HCT116 (cell line): ENCODE measurements at regions not wholly inside any gene's neighbourhood (a gene's known extent, or its start where the extent isn't known, plus 50 kb on each side); places are given as distances from the start of the nearest gene placed in this dataset.

Experiments
- ATAC-seq: fragments of 200-7000 bp; cut with Tn5 transposase; 2 replicates; pipeline ENCODE4 v1.9.1; 2020; ENCODE audit warnings: mild to moderate bottlenecking, moderate library complexity
- BruUV-seq: library from RNA; stranded (reverse); fragments of 400-500 nt; replicated peaks from 2 replicates; lab custom pipeline; 2021; lab: Mats Ljungman, UMichigan
- CTCF ChIA-PET: fragments of 300-600 bp; sonication (Branson Sonifier 250); formaldehyde crosslinking; loops from one replicate; lab custom pipeline; 2021; ENCODE audit warnings: antibody characterized with exemption; lab: Charles Lee
- POLR2A ChIA-PET: fragments of 300-600, 350-600 bp; sonication (Branson Sonifier 250); formaldehyde crosslinking; loops from one replicate; lab custom pipeline; 2021; ENCODE audit warnings: antibody characterized with exemption; lab: Charles Lee
- RAD21 ChIA-PET, 2 experiments: fragments of 300-600 bp; sonication (Branson Sonifier 250); formaldehyde crosslinking; loops; one replicate each; lab custom pipeline; 2023; ENCODE audit warnings: low total read pairs in 2 of 2; ENCODE audit not compliant: uncharacterized antibody in 2 of 2, unreplicated experiment in 2 of 2, low non-redundant PET in 1 of 2; lab: Charles Lee
- DNase-seq: peaks from one replicate; pipeline ENCODE4 v3.0.0-alpha.2; 2010; ENCODE audit warnings: low read depth, low spot score
- H2AFZ ChIP-seq: fragments of 200-600 bp; shearing (Covaris generic), sonication (generic); 2 replicates; pipeline ENCODE4 v1.6.1; 2017; ENCODE audit warnings: low read depth, mixed run types, mixed read lengths, antibody characterized with exemption, low read length; ENCODE audit not compliant: poor library complexity, severe bottlenecking
- H3K27ac ChIP-seq: 2 replicates; pipeline ENCODE4 v1.5.1; 2012; ENCODE audit warnings: low read depth, low read length
- H3K27me3 ChIP-seq: fragments of 200-600 bp; sonication (generic); 2 replicates; pipeline ENCODE4 v1.6.1; 2016; ENCODE audit warnings: mixed run types, low read length, mixed read lengths; ENCODE audit not compliant: insufficient read depth
- H3K36me3 ChIP-seq, 2 experiments: fragments of 200-500 bp in 1 of 2; fragments of 200-600 bp in 1 of 2; sonication (Bioruptor generic) in 1 of 2; sonication (generic) in 1 of 2; 2 replicates each; pipeline versions ENCODE4 v1.5.1 to v1.6.1; 2014 to 2016; ENCODE audit warnings: low read length in 2 of 2, inconsistent platforms in 1 of 2, mixed read lengths in 1 of 2, mixed run types in 1 of 2; ENCODE audit not compliant: insufficient read depth in 2 of 2, control insufficient read depth in 1 of 2
- H3K4me1 ChIP-seq, 2 experiments: fragments of 200-600 bp in 1 of 2; sonication (generic) in 1 of 2; 2 replicates each; pipeline versions ENCODE4 v1.5.1 to v1.6.1; 2012 to 2017; ENCODE audit warnings: low read length in 2 of 2, inconsistent platforms in 1 of 2, mild to moderate bottlenecking in 1 of 2, mixed read lengths in 1 of 2, mixed run types in 1 of 2, moderate library complexity in 1 of 2; ENCODE audit not compliant: insufficient read depth in 2 of 2, control insufficient read depth in 1 of 2
- H3K4me2 ChIP-seq: fragments of 200-600 bp; sonication (generic); 2 replicates; pipeline ENCODE4 v1.6.1; 2017; ENCODE audit warnings: mixed run types, low read length, mixed read lengths
- H3K4me3 ChIP-seq, 2 experiments: fragments of 200-600 bp in 1 of 2; sonication (generic) in 1 of 2; replicated peaks in 1 of 2; 2 replicates each; pipeline ENCODE4 v1.5.1; 2011 to 2016; ENCODE audit warnings: low read length in 2 of 2, control low read depth in 1 of 2, low read depth in 1 of 2, mild to moderate bottlenecking in 1 of 2, mixed read lengths in 1 of 2, mixed run types in 1 of 2
- H3K79me2 ChIP-seq: fragments of 200-600 bp; sonication (generic); 2 replicates; pipeline ENCODE4 v1.6.1; 2017; ENCODE audit warnings: mild to moderate bottlenecking, mixed run types, low read length, moderate library complexity, mixed read lengths; ENCODE audit not compliant: insufficient read depth
- H3K9ac ChIP-seq: fragments of 200-600 bp; sonication (generic); 2 replicates; pipeline ENCODE4 v1.6.1; 2016; ENCODE audit warnings: low read length, mixed read lengths
- H3K9me2 ChIP-seq: fragments of 200-600 bp; sonication (generic), shearing (Covaris generic); 2 replicates; pipeline ENCODE4 v1.6.1; 2017; ENCODE audit warnings: mixed run types, mild to moderate bottlenecking, moderate library complexity; ENCODE audit not compliant: insufficient read depth
- H3K9me3 ChIP-seq, 2 experiments: fragments of 200-500 bp in 1 of 2; fragments of 200-600 bp in 1 of 2; sonication (Bioruptor generic) in 1 of 2; sonication (generic) in 1 of 2; 2 replicates each; pipeline ENCODE4 v1.6.1; 2014 to 2017; ENCODE audit warnings: low read length in 2 of 2, mixed read lengths in 2 of 2, inconsistent platforms in 1 of 2, low read depth in 1 of 2, mild to moderate bottlenecking in 1 of 2, mixed run types in 1 of 2, moderate library complexity in 1 of 2; ENCODE audit not compliant: control insufficient read depth in 1 of 2, insufficient read depth in 1 of 2
- H4K20me1 ChIP-seq: fragments of 200-600 bp; sonication (generic), shearing (Covaris generic); 2 replicates; pipeline ENCODE4 v1.6.1; 2017; ENCODE audit warnings: mixed run types, mild to moderate bottlenecking, moderate library complexity; ENCODE audit not compliant: insufficient read depth
- CBX3 ChIP-seq: IDR thresholded peaks from 2 replicates; pipeline ENCODE4 v1.6.1; 2012; ENCODE audit warnings: low read depth
- EGR1 ChIP-seq: IDR thresholded peaks from 2 replicates; pipeline ENCODE4 v1.6.1; 2012; ENCODE audit warnings: low read depth
- ELF1 ChIP-seq: IDR thresholded peaks from 2 replicates; pipeline ENCODE4 v1.6.1; 2012; ENCODE audit warnings: low read depth, borderline replicate concordance
- FOSL1 ChIP-seq: IDR thresholded peaks from 2 replicates; pipeline ENCODE4 v1.6.1; 2012; ENCODE audit warnings: low read depth
- JUND ChIP-seq: IDR thresholded peaks from 2 replicates; pipeline ENCODE4 v1.6.1; 2012
- POLR2AphosphoS5 ChIP-seq: IDR thresholded peaks from 2 replicates; pipeline ENCODE4 v1.6.1; 2011; ENCODE audit warnings: mild to moderate bottlenecking, low read depth, low read length, moderate library complexity
- SIN3A ChIP-seq: IDR thresholded peaks from 2 replicates; pipeline ENCODE4 v1.6.1; 2012; ENCODE audit warnings: low read depth
- SRF ChIP-seq: IDR thresholded peaks from 2 replicates; pipeline ENCODE4 v1.6.1; 2012; ENCODE audit warnings: low read depth
- TCF7L2 ChIP-seq: IDR thresholded peaks from 2 replicates; pipeline ENCODE4 v1.7.0; 2011; ENCODE audit warnings: borderline replicate concordance, inconsistent platforms; ENCODE audit not compliant: insufficient read depth, insufficient read length; ENCODE audit errors: extremely low read depth
- ZFX ChIP-seq: fragments of 450-650 bp; IDR thresholded peaks from 2 replicates; pipeline ENCODE4 v1.6.1; 2017
- ZNF274 ChIP-seq: fragments of 200-500 bp; sonication (Bioruptor generic); IDR thresholded peaks from 2 replicates; pipeline ENCODE4 v1.6.1; 2014; ENCODE audit warnings: mild to moderate bottlenecking, low read depth, low read length, inconsistent platforms
- intact Hi-C: fragments of 100-400 bp; cut with micrococcal nuclease; formaldehyde crosslinking; loops from 2 replicates; pipeline ENCODE4 v1.10.0; 2022
- TF ChIP-seq, protein P1 (sequence below): IDR thresholded peaks from 2 replicates; pipeline ENCODE4 v1.6.1; 2012; ENCODE audit warnings: low read depth
- TF ChIP-seq, protein P2 (sequence below): IDR thresholded peaks from 2 replicates; pipeline ENCODE4 v1.6.1; 2011; ENCODE audit warnings: mild to moderate bottlenecking, low read length, moderate library complexity; ENCODE audit not compliant: insufficient replicate concordance; ENCODE audit errors: extremely low read depth
- TF ChIP-seq, protein P3 (sequence below): IDR thresholded peaks from 2 replicates; pipeline ENCODE4 v1.6.1; 2012

DNA sequence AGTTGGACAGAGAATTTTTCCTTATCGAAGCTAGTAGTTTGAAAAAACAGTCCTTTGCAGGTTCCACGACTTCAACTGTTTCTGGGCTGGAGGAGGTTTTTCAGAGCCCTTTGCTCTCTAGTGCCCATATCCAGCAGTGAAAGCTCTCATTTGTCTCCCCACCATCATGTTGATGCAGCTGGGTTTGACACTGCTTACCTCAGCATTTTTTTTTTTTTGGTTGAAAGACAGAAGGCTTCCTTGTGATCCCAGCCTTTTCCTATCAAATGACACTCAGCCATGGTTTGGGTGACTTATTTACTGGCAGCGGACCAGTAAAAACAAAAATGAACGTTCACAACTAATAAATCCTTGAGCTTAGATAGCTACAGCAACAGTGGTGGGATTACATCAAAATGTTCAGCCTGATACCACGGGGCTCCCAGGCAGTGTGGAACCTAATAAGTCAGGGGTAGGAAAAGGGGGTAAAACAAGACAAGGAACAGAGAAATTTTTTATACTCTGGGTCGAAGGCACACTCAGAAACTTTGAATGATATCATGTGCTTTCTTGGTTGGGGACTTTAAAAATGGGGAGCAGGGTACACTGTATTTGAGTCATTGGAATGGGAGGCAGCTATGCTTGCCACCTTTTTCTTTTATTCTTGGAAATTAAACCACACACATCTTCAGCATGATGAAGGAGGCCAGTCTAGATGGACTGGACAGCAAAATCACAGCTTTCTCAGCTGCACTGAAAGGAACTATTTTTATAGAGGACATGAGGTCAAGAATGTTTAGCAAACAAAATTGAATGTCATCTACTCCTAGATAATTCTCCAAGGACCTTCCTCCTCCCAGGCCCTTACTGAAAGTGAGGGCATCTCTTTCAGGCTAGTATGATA is 308.9 kb upstream of the MPDZ start:
- Histone ChIP-seq H2AFZ (no peak overlapping the region), H3K9ac (no peak overlapping the region), H3K4me2 (no peak overlapping the region), H4K20me1 (no peaks in the 10 kb centered on the region), H3K27ac (no peak overlapping the region), H3K4me1 (no peaks in the 10 kb centered on the region), H3K79me2 (no peaks in the 10 kb centered on the region), H3K36me3 (no peaks in the 10 kb centered on the region), H3K4me3 (no peak overlapping the region), H3K9me3 (no peaks in the 10 kb centered on the region), H3K9me2 (no peaks in the 10 kb centered on the region), H3K27me3 (no peaks in the 10 kb centered on the region)
- no peak for TF ChIP-seq POLR2AphosphoS5
- no peak for TF ChIP-seq SRF
- no peak for TF ChIP-seq ELF1
- TF ChIP-seq, protein P1, sequence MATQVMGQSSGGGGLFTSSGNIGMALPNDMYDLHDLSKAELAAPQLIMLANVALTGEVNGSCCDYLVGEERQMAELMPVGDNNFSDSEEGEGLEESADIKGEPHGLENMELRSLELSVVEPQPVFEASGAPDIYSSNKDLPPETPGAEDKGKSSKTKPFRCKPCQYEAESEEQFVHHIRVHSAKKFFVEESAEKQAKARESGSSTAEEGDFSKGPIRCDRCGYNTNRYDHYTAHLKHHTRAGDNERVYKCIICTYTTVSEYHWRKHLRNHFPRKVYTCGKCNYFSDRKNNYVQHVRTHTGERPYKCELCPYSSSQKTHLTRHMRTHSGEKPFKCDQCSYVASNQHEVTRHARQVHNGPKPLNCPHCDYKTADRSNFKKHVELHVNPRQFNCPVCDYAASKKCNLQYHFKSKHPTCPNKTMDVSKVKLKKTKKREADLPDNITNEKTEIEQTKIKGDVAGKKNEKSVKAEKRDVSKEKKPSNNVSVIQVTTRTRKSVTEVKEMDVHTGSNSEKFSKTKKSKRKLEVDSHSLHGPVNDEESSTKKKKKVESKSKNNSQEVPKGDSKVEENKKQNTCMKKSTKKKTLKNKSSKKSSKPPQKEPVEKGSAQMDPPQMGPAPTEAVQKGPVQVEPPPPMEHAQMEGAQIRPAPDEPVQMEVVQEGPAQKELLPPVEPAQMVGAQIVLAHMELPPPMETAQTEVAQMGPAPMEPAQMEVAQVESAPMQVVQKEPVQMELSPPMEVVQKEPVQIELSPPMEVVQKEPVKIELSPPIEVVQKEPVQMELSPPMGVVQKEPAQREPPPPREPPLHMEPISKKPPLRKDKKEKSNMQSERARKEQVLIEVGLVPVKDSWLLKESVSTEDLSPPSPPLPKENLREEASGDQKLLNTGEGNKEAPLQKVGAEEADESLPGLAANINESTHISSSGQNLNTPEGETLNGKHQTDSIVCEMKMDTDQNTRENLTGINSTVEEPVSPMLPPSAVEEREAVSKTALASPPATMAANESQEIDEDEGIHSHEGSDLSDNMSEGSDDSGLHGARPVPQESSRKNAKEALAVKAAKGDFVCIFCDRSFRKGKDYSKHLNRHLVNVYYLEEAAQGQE: no peak
- no peak for TF ChIP-seq TCF7L2
- no peak for TF ChIP-seq ZNF274
- TF ChIP-seq CBX3: no peak
- TF ChIP-seq FOSL1: no peak
- TF ChIP-seq EGR1: no peak
- no peak for TF ChIP-seq ZFX
- TF ChIP-seq, protein P2, sequence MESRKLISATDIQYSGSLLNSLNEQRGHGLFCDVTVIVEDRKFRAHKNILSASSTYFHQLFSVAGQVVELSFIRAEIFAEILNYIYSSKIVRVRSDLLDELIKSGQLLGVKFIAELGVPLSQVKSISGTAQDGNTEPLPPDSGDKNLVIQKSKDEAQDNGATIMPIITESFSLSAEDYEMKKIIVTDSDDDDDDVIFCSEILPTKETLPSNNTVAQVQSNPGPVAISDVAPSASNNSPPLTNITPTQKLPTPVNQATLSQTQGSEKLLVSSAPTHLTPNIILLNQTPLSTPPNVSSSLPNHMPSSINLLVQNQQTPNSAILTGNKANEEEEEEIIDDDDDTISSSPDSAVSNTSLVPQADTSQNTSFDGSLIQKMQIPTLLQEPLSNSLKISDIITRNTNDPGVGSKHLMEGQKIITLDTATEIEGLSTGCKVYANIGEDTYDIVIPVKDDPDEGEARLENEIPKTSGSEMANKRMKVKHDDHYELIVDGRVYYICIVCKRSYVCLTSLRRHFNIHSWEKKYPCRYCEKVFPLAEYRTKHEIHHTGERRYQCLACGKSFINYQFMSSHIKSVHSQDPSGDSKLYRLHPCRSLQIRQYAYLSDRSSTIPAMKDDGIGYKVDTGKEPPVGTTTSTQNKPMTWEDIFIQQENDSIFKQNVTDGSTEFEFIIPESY: no peak
- TF ChIP-seq JUND: no peak
- no peak for TF ChIP-seq SIN3A
- TF ChIP-seq, protein P3, sequence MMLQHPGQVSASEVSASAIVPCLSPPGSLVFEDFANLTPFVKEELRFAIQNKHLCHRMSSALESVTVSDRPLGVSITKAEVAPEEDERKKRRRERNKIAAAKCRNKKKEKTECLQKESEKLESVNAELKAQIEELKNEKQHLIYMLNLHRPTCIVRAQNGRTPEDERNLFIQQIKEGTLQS: no peak
- CTCF ChIA-PET: no interaction called here
- RAD21 ChIA-PET: no interaction called here
- POLR2A ChIA-PET: no interaction called here
- DNase-seq: no peak
- no TSS peak for BruUV-seq
- ATAC-seq: no peak
- intact Hi-C loops: no loop called here
